OCI-LY3 (cell line): ENCODE measurements at regions not wholly inside any gene's neighbourhood (a gene's known extent, or its start where the extent isn't known, plus 50 kb on each side); places are given as distances from the start of the nearest gene placed in this dataset.

Experiments used
- H2AFZ ChIP-seq: fragments of 200-600, 300-600 bp; shearing (Covaris generic); 2 replicates; pipeline ENCODE4 v1.6.0; 2014; ENCODE audit warnings: antibody characterized with exemption, low read depth, low read length
- H3K27ac ChIP-seq: fragments of 200-600, 300-600 bp; sonication (generic); 2 replicates; pipeline ENCODE4 v1.5.1; 2014; ENCODE audit warnings: mild to moderate bottlenecking, low read length, moderate library complexity, mixed read lengths
- H3K27me3 ChIP-seq: fragments of 200-600, 300-600 bp; sonication (generic); 2 replicates; pipeline ENCODE4 v1.6.1; 2014; ENCODE audit warnings: low read depth, low read length, mixed read lengths
- H3K36me3 ChIP-seq: fragments of 200-600, 300-600 bp; sonication (generic); replicated peaks from 2 replicates; pipeline ENCODE3; 2014; ENCODE audit warnings: low read depth, low read length, mixed read lengths
- H3K4me1 ChIP-seq: fragments of 300-600, 200-600 bp; sonication (generic); 2 replicates; pipeline ENCODE4 v1.6.1; 2014; ENCODE audit warnings: low read length, mixed read lengths
- H3K4me2 ChIP-seq: fragments of 200-600, 300-600 bp; sonication (generic); 2 replicates; pipeline ENCODE4 v1.6.1; 2014; ENCODE audit warnings: low read length, mixed read lengths
- H3K4me3 ChIP-seq: fragments of 300-600, 200-600 bp; sonication (generic); 2 replicates; pipeline ENCODE4 v1.5.1; 2014; ENCODE audit warnings: antibody characterized with exemption, mild to moderate bottlenecking, low read length, moderate library complexity
- H3K79me2 ChIP-seq: fragments of 300-600, 200-600 bp; shearing (Covaris generic); 2 replicates; pipeline ENCODE4 v1.6.1; 2014; ENCODE audit warnings: mild to moderate bottlenecking, low read length, mixed read lengths
- H3K9ac ChIP-seq: fragments of 300-600, 200-600 bp; shearing (Covaris generic); 2 replicates; pipeline ENCODE4 v1.6.0; 2014; ENCODE audit warnings: mild to moderate bottlenecking, low read length, moderate library complexity
- H3K9me3 ChIP-seq: fragments of 200-600, 300-600 bp; shearing (Covaris generic); 2 replicates; pipeline ENCODE4 v1.6.1; 2014; ENCODE audit warnings: low read length, mixed read lengths; ENCODE audit not compliant: insufficient read depth
- H4K20me1 ChIP-seq: fragments of 200-600, 300-600 bp; sonication (generic); 2 replicates; pipeline ENCODE4 v1.6.1; 2016; ENCODE audit warnings: low read length, mixed read lengths; ENCODE audit not compliant: insufficient read depth
- CTCF ChIP-seq: fragments of 200-600, 300-600 bp; sonication (generic); IDR thresholded peaks from 2 replicates; pipeline ENCODE4 v1.5.1; 2014; ENCODE audit warnings: antibody characterized with exemption, low read length, low read depth
- EZH2phosphoT487 ChIP-seq: fragments of 200-600 bp; shearing (Covaris generic); IDR thresholded peaks from 2 replicates; pipeline ENCODE4 v1.6.1; 2018; ENCODE audit warnings: antibody characterized with exemption, mixed run types, low read depth

- no peaks in the 10 kb centered on the region for H3K9me3 ChIP-seq
- H3K9ac ChIP-seq: no peak overlapping the region
- H4K20me1 ChIP-seq: no peaks in the 10 kb centered on the region
- no peaks in the 10 kb centered on the region for H3K4me1 ChIP-seq
- H3K36me3 ChIP-seq: no peaks in the 10 kb centered on the region
- H3K79me2 ChIP-seq: no peaks in the 10 kb centered on the region
- H3K27me3 ChIP-seq: no peaks in the 10 kb centered on the region
- H3K4me3 ChIP-seq: no peak overlapping the region
- H3K27ac ChIP-seq: no peak overlapping the region
- no peak overlapping the region for H3K4me2 ChIP-seq
- H2AFZ ChIP-seq: no peak overlapping the region
- TF ChIP-seq CTCF (no peak), EZH2phosphoT487 (no peak)
Observed at GRCh38 chr5:120306303-120306702, 157.8 kb upstream of the PRR16 start.

- Histone ChIP-seq H3K27ac (no peak overlapping the region), H3K9me3 (no peaks in the 10 kb centered on the region), H3K4me1 (no peaks in the 10 kb centered on the region), H3K36me3 (no peaks in the 10 kb centered on the region), H2AFZ (no peak overlapping the region), H3K4me2 (no peak overlapping the region), H3K79me2 (no peaks in the 10 kb centered on the region), H3K9ac (no peak overlapping the region), H4K20me1 (no peaks in the 10 kb centered on the region), H3K4me3 (no peak overlapping the region), H3K27me3 (no peaks in the 10 kb centered on the region)
- no peak for TF ChIP-seq EZH2phosphoT487
Observed at GRCh38 chr5:120314191-120314590, 149.9 kb upstream of the PRR16 start.

GRCh38 chr5:120320626-120321025 lies 143.5 kb upstream of the PRR16 start:
- no peaks in the 10 kb centered on the region for H3K4me1 ChIP-seq
- no peaks in the 10 kb centered on the region for H3K27me3 ChIP-seq
- no peak overlapping the region for H3K27ac ChIP-seq
- no peak overlapping the region for H3K4me3 ChIP-seq
- no peaks in the 10 kb centered on the region for H3K36me3 ChIP-seq
- no peaks in the 10 kb centered on the region for H3K9me3 ChIP-seq
- no peaks in the 10 kb centered on the region for H3K79me2 ChIP-seq
- no peak overlapping the region for H2AFZ ChIP-seq
- H3K4me2 ChIP-seq: no peak overlapping the region
- TF ChIP-seq CTCF (no peak), EZH2phosphoT487 (no peak)
- no peak overlapping the region for H3K9ac ChIP-seq
- no peaks in the 10 kb centered on the region for H4K20me1 ChIP-seq

GRCh38 chr5:120326651-120327050 lies 137.4 kb upstream of the PRR16 start:
- Histone ChIP-seq H2AFZ (no peak overlapping the region), H4K20me1 (no peaks in the 10 kb centered on the region), H3K36me3 (no peaks in the 10 kb centered on the region), H3K9me3 (no peaks in the 10 kb centered on the region; the same call in 1 of the 2 replicates), H3K27ac (no peak overlapping the region), H3K4me1 (no peaks in the 10 kb centered on the region), H3K79me2 (no peaks in the 10 kb centered on the region), H3K4me2 (no peak overlapping the region), H3K9ac (no peak overlapping the region), H3K4me3 (no peak overlapping the region), H3K27me3 (no peaks in the 10 kb centered on the region)
- no peak for TF ChIP-seq EZH2phosphoT487
- no peak for TF ChIP-seq CTCF

DNA sequence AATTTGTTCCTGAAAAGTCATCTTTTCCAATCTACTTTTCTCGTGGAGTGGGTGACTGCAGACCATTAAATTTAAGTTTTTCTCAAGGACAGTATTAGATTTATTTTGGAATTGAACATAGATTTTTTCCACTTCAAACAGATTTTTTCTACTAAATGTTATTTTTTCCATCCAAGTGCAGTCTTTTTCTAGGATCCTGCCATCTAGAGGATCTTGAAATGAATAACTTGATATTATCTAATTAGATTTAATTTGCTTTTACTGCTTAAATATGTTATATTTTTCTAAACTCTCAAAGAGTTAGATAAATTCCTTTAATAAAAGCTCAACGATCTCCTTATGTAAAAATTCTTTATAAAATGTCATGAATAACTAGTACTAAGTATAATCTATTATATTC lies 136.9 kb upstream of the PRR16 start:
- H3K27me3 ChIP-seq: no peaks in the 10 kb centered on the region
- TF ChIP-seq CTCF: no peak
- H3K27ac ChIP-seq: no peak overlapping the region
- H3K36me3 ChIP-seq: no peaks in the 10 kb centered on the region
- H3K4me2 ChIP-seq: no peak overlapping the region
- H3K79me2 ChIP-seq: no peaks in the 10 kb centered on the region
- H4K20me1 ChIP-seq: no peaks in the 10 kb centered on the region
- H3K9ac ChIP-seq: no peak overlapping the region
- H3K9me3 ChIP-seq: no peaks in the 10 kb centered on the region; the same call in 1 of the 2 replicates
- no peak overlapping the region for H2AFZ ChIP-seq
- H3K4me3 ChIP-seq: no peak overlapping the region
- H3K4me1 ChIP-seq: no peaks in the 10 kb centered on the region
